NT2/D1 (cell line): ENCODE measurements at regions not wholly inside any gene's neighbourhood (a gene's known extent, or its start where the extent isn't known, plus 50 kb on each side); places are given as distances from the start of the nearest gene placed in this dataset.

Experiments
- SUZ12 ChIP-seq: IDR thresholded peaks from 2 replicates; pipeline ENCODE4 v1.6.1; 2011; ENCODE audit not compliant: insufficient read length, insufficient read depth; ENCODE audit errors: extremely low read depth
- YY1 ChIP-seq: IDR thresholded peaks from 2 replicates; pipeline ENCODE4 v1.6.1; 2011; ENCODE audit not compliant: insufficient read length, insufficient read depth
- ZNF274 ChIP-seq: IDR thresholded peaks from 2 replicates; pipeline ENCODE4 v1.6.1; 2011; ENCODE audit warnings: mild to moderate bottlenecking, low read depth, low read length

DNA sequence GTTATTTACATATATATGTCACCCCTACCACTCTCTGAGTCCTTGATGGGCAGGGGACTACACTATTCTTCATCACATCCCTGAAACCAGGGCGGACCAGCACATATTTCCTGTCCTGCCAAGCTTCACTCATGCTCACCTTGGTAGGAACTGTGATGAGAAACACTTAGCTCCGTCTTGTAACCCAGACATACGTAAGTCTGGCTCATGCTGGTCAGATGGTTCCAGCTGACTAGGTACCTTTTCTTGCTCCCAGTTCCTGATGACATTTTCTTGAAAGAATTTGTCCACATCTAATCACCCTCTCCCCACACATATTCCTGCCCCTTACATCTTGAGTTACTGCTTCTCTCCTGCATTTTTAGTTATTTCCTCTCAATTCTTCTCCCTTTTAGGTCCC lies 122.2 kb upstream of the MYLIP start:
- TF ChIP-seq YY1, result no peak
- no peak for TF ChIP-seq ZNF274
- TF ChIP-seq SUZ12, result no peak
